Vagina (tissue), 2 donors: ENCODE measurements at regions not wholly inside any gene's neighbourhood (a gene's known extent, or its start where the extent isn't known, plus 50 kb on each side); places are given as distances from the start of the nearest gene placed in this dataset.

ENCODE experiments used
- DNase-seq, 2 donors: peaks; one replicate each; pipeline ENCODE4 v3.0.0-alpha.2; 2017; ENCODE audit errors: extremely low spot score in 2 of 2
- H3K27ac ChIP-seq: fragments of 200-600 bp; sonication (generic); one replicate; pipeline ENCODE4 v1.5.1; 2019
- H3K27me3 ChIP-seq: fragments of 200-600 bp; sonication (generic); one replicate; pipeline ENCODE4 v1.5.1; 2019
- H3K36me3 ChIP-seq, 2 donors: fragments of 200-600 bp; sonication (generic); one replicate each; pipeline ENCODE4 v1.5.1; 2017 to 2019
- H3K4me1 ChIP-seq: fragments of 200-600 bp; sonication (generic); one replicate; pipeline ENCODE4 v1.5.1; 2019
- H3K4me3 ChIP-seq, 2 donors: fragments of 200-600 bp; sonication (generic); 1 replicate in 1 of 2; 2 replicates in 1 of 2; pipeline ENCODE4 v1.5.1; 2016 to 2019
- H3K9me3 ChIP-seq: fragments of 200-600 bp; sonication (generic); one replicate; pipeline ENCODE4 v1.5.1; 2019
- POLR2A ChIP-seq, 2 donors: fragments of 450-650 bp; IDR thresholded peaks; one replicate each; pipeline ENCODE4 v1.6.1; 2017; ENCODE audit warnings: antibody characterized with exemption in 2 of 2, mild to moderate bottlenecking in 2 of 2, moderate library complexity in 2 of 2
- POLR2AphosphoS5 ChIP-seq, 2 donors: sonication (generic); formaldehyde crosslinking; IDR thresholded peaks; one replicate each; pipeline ENCODE4 v1.9.0; 2017; ENCODE audit warnings: antibody characterized with exemption in 2 of 2, mild to moderate bottlenecking in 2 of 2, low read depth in 1 of 2; ENCODE audit not compliant: insufficient read depth in 1 of 2
- intact Hi-C: fragments of 100-400 bp; cut with DNase I; formaldehyde crosslinking; loops from one replicate; pipeline ENCODE4 v1.15.1; 2023
- TF ChIP-seq, protein P1 (sequence below), 3 experiments: fragments of 450-650 bp in 2 of 3; fragments of 200-600 bp in 1 of 3; sonication (generic) in 1 of 3; IDR thresholded peaks; one replicate each; pipeline ENCODE4 v1.5.1; 2017 to 2019; ENCODE audit warnings: antibody characterized with exemption in 3 of 3, mild to moderate bottlenecking in 2 of 3, moderate library complexity in 2 of 3

DNA sequence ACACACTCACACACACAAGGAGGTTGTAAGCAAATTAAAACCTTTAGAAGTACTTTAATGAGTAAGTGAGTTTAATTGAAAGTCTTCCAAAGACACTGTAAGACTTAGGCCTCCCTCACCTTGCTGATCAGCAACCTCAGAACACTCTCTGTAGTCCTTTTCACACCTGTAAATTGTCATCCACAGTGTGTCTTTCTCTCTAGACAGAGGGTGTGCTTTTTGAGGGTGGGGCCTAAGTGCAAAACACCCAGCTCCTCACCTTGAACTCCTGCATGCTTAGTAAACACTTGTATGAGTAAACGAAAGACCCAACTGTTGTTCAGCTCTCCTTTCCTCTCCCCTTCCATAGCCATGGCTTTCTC is 183.2 kb upstream of the IL12A start:
- Histone ChIP-seq H3K9me3 (no peaks in the 10 kb centered on the region), H3K27me3 (no peaks in the 10 kb centered on the region), H3K36me3 (no peaks in the 10 kb centered on the region), H3K27ac (no peak overlapping the region), H3K4me1 (peaks cover 29% of the 10 kb centered on the region), H3K4me3 (no peak overlapping the region)
- TF ChIP-seq, protein P1, sequence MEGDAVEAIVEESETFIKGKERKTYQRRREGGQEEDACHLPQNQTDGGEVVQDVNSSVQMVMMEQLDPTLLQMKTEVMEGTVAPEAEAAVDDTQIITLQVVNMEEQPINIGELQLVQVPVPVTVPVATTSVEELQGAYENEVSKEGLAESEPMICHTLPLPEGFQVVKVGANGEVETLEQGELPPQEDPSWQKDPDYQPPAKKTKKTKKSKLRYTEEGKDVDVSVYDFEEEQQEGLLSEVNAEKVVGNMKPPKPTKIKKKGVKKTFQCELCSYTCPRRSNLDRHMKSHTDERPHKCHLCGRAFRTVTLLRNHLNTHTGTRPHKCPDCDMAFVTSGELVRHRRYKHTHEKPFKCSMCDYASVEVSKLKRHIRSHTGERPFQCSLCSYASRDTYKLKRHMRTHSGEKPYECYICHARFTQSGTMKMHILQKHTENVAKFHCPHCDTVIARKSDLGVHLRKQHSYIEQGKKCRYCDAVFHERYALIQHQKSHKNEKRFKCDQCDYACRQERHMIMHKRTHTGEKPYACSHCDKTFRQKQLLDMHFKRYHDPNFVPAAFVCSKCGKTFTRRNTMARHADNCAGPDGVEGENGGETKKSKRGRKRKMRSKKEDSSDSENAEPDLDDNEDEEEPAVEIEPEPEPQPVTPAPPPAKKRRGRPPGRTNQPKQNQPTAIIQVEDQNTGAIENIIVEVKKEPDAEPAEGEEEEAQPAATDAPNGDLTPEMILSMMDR (IDR thresholded peaks at IDR 0.05) = no peak
- TF ChIP-seq POLR2A (IDR thresholded peaks at IDR 0.05) (no peak), POLR2AphosphoS5 (IDR thresholded peaks at IDR 0.05; ENCODE audit: insufficient read depth in 1 of 2, low read depth in 1 of 2) (no peak)
- intact Hi-C loops = loop anchor here (10.0 kb wide), 2 partner anchors 191 to 541 kb away; no protein-coding TSS in a partner anchor
- DNase-seq = no peak

GRCh38 chr3:159806412-159806811 is 182.2 kb upstream of the IL12A start:
- peak in 1 of 2 donors; percentile 49 for DNase-seq
- intact Hi-C loops = loop anchor here (10.0 kb wide), 2 partner anchors 192 to 542 kb away; no protein-coding TSS in a partner anchor
- H3K27ac ChIP-seq = no peak overlapping the region
- no peak for TF ChIP-seq POLR2A (IDR thresholded peaks at IDR 0.05)
- TF ChIP-seq, protein P1 (IDR thresholded peaks at IDR 0.05) = no peak
- no peak for TF ChIP-seq POLR2AphosphoS5 (IDR thresholded peaks at IDR 0.05; ENCODE audit: insufficient read depth in 1 of 2, low read depth in 1 of 2)
- H3K4me1 ChIP-seq = peaks cover 29% of the 10 kb centered on the region
- no peaks in the 10 kb centered on the region for H3K9me3 ChIP-seq
- no peaks in the 10 kb centered on the region for H3K36me3 ChIP-seq
- H3K27me3 ChIP-seq = no peaks in the 10 kb centered on the region
- H3K4me3 ChIP-seq = no peak overlapping the region

GRCh38 chr3:159807137-159808040 is 181.2 kb upstream of the IL12A start:
- H3K4me3 ChIP-seq = no peak overlapping the region
- H3K36me3 ChIP-seq = no peaks in the 10 kb centered on the region
- no peak overlapping the region for H3K27ac ChIP-seq
- TF ChIP-seq, protein P1 (IDR thresholded peaks at IDR 0.05) = no peak
- TF ChIP-seq POLR2AphosphoS5 (IDR thresholded peaks at IDR 0.05; ENCODE audit: insufficient read depth in 1 of 2, low read depth in 1 of 2) = no peak
- no peak for TF ChIP-seq POLR2A (IDR thresholded peaks at IDR 0.05)
- H3K4me1 ChIP-seq = peaks cover 29% of the 10 kb centered on the region
- peak in 1 of 2 donors; percentile 62 for DNase-seq
- intact Hi-C loops = loop anchor here (10.0 kb wide), 2 partner anchors 193 to 543 kb away; no protein-coding TSS in a partner anchor
- H3K9me3 ChIP-seq = no peaks in the 10 kb centered on the region
- no peaks in the 10 kb centered on the region for H3K27me3 ChIP-seq

DNA sequence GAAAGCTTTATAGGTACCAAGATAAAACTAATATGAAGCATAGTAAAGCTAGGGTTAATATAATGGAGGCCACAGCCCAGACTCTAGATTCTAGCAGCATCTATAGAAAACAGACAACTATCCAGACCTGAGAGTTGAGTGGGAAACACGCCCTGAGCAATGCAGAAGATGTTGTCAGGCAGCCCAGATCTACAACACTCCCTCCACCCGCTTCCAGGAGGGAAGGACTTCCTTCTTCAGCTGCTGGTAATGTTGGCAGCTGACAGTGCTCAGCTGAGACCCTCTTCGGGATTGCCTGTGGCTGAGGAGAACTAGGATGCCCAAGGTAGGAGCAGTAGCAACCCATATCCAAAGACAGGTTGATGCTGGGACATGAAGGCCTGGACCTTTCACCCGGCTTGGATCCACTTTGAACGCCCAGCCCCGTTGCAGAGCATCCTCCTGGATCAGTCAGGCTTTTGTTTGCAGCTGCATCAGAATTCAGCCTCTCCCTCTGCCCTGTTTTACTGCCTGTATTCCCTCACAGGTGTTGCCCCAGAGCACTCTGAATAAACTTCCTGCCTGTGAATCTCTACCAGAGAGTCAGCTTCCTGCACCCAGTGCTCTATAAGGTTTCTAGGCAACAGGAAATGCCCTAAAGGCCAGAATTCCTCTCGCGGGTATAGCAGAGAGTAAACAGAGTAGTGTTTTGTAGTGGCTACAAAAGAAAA is 174.7 kb upstream of the IL12A start:
- intact Hi-C loops = loop anchor here (10.0 kb wide), 1 partner anchor 191 kb away; no protein-coding TSS in a partner anchor
- H3K9me3 ChIP-seq = no peaks in the 10 kb centered on the region
- no peak for DNase-seq
- H3K4me3 ChIP-seq = no peak overlapping the region
- peaks cover 12% of the 10 kb centered on the region for H3K4me1 ChIP-seq
- H3K27me3 ChIP-seq = no peaks in the 10 kb centered on the region
- H3K36me3 ChIP-seq = no peaks in the 10 kb centered on the region
- no peak overlapping the region for H3K27ac ChIP-seq
- no peak for TF ChIP-seq POLR2AphosphoS5 (IDR thresholded peaks at IDR 0.05; ENCODE audit: insufficient read depth in 1 of 2, low read depth in 1 of 2)
- no peak for TF ChIP-seq POLR2A (IDR thresholded peaks at IDR 0.05)
- TF ChIP-seq, protein P1 (IDR thresholded peaks at IDR 0.05) = no peak
